Ishikawa (cell line): ENCODE measurements at regions not wholly inside any gene's neighbourhood (a gene's known extent, or its start where the extent isn't known, plus 50 kb on each side); places are given as distances from the start of the nearest gene placed in this dataset.

Experiments
- EGR1 ChIP-seq: IDR thresholded peaks from 2 replicates; pipeline ENCODE4 v1.6.1; 2012
- EP300 ChIP-seq: IDR thresholded peaks from 2 replicates; pipeline ENCODE4 v1.6.1; 2012; ENCODE audit warnings: borderline replicate concordance
- TF ChIP-seq, protein P1 (sequence below): IDR thresholded peaks from 2 replicates; pipeline ENCODE4 v1.6.1; 2012; ENCODE audit warnings: low read depth, mild to moderate bottlenecking

DNA sequence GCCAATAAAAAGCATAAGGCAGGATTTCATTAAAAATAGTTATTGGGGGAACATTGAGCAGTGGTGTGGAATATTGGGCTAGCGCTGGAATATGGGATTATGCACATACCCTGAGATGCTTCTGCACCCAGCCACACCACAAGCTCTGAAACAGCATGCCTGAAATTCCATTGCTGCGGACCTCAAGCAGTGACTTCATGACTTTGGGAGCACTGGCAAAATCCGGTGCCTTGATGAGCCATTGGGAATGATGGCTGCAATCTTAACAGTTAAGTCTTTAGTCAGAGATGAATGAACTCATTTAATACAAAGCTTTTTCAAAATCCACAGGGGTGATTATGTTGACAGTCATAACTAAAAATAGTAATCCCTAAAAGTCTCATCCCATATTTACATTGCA, 274.7 kb upstream of the MTPN start:
- TF ChIP-seq, protein P1, sequence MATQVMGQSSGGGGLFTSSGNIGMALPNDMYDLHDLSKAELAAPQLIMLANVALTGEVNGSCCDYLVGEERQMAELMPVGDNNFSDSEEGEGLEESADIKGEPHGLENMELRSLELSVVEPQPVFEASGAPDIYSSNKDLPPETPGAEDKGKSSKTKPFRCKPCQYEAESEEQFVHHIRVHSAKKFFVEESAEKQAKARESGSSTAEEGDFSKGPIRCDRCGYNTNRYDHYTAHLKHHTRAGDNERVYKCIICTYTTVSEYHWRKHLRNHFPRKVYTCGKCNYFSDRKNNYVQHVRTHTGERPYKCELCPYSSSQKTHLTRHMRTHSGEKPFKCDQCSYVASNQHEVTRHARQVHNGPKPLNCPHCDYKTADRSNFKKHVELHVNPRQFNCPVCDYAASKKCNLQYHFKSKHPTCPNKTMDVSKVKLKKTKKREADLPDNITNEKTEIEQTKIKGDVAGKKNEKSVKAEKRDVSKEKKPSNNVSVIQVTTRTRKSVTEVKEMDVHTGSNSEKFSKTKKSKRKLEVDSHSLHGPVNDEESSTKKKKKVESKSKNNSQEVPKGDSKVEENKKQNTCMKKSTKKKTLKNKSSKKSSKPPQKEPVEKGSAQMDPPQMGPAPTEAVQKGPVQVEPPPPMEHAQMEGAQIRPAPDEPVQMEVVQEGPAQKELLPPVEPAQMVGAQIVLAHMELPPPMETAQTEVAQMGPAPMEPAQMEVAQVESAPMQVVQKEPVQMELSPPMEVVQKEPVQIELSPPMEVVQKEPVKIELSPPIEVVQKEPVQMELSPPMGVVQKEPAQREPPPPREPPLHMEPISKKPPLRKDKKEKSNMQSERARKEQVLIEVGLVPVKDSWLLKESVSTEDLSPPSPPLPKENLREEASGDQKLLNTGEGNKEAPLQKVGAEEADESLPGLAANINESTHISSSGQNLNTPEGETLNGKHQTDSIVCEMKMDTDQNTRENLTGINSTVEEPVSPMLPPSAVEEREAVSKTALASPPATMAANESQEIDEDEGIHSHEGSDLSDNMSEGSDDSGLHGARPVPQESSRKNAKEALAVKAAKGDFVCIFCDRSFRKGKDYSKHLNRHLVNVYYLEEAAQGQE, result no peak
- TF ChIP-seq EP300, result no peak
- TF ChIP-seq EGR1, result no peak
